ENCODE measurements at regions not wholly inside any gene's neighbourhood (a gene's known extent, or its start where the extent isn't known, plus 50 kb on each side); places are given as distances from the start of the nearest gene placed in this dataset.
"Not testable (repeated sequence)": the region's sequence is repeated elsewhere in the genome, so short reads cannot be mapped to it uniquely, and the experiment has no call there.

- Histone ChIP-seq H3K4me1 (ENCODE audit: insufficient read depth, low read length, poor library complexity, severe bottlenecking) (no peaks in the 10 kb centered on the region), H3K27me3 (ENCODE audit: insufficient read depth, low read length, poor library complexity, severe bottlenecking) (peaks cover 19% of the 10 kb centered on the region), H3K36me3 (ENCODE audit: insufficient read depth, low read length) (no peaks in the 10 kb centered on the region), H3K4me3 (ENCODE audit: low read length, poor library complexity, severe bottlenecking) (no peak overlapping the region), H3K9me2 (replicated peaks; ENCODE audit: low read depth, low read length) (no peaks in the 10 kb centered on the region), H3K9me3 (ENCODE audit: insufficient read depth, low read depth, low read length) (no peaks in the 10 kb centered on the region), H3K9ac (ENCODE audit: low read depth, low read length, poor library complexity, severe bottlenecking) (no peak overlapping the region), H3F3A (ENCODE audit: low read depth) (no peaks in the 10 kb centered on the region), H3K79me2 (ENCODE audit: insufficient read depth, low read length) (no peaks in the 10 kb centered on the region), H4K20me1 (ENCODE audit: insufficient read depth, low read length, poor library complexity, severe bottlenecking) (no peaks in the 10 kb centered on the region), H2AFZ (ENCODE audit: low read length) (no peak overlapping the region), H3K4me2 (ENCODE audit: low read depth, low read length, poor library complexity, severe bottlenecking) (no peak overlapping the region)
- TF ChIP-seq EZH2phosphoT487 (IDR thresholded peaks at IDR 0.05; ENCODE audit: borderline replicate concordance), result no peak
- TF ChIP-seq, protein P1, sequence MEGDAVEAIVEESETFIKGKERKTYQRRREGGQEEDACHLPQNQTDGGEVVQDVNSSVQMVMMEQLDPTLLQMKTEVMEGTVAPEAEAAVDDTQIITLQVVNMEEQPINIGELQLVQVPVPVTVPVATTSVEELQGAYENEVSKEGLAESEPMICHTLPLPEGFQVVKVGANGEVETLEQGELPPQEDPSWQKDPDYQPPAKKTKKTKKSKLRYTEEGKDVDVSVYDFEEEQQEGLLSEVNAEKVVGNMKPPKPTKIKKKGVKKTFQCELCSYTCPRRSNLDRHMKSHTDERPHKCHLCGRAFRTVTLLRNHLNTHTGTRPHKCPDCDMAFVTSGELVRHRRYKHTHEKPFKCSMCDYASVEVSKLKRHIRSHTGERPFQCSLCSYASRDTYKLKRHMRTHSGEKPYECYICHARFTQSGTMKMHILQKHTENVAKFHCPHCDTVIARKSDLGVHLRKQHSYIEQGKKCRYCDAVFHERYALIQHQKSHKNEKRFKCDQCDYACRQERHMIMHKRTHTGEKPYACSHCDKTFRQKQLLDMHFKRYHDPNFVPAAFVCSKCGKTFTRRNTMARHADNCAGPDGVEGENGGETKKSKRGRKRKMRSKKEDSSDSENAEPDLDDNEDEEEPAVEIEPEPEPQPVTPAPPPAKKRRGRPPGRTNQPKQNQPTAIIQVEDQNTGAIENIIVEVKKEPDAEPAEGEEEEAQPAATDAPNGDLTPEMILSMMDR (conservative IDR thresholded peaks at IDR 0.05; ENCODE audit: low read length), result no peak
Observed at GRCh38 chr17:33925649-33926048, 329.4 kb upstream of the CCL2 start.

DNA sequence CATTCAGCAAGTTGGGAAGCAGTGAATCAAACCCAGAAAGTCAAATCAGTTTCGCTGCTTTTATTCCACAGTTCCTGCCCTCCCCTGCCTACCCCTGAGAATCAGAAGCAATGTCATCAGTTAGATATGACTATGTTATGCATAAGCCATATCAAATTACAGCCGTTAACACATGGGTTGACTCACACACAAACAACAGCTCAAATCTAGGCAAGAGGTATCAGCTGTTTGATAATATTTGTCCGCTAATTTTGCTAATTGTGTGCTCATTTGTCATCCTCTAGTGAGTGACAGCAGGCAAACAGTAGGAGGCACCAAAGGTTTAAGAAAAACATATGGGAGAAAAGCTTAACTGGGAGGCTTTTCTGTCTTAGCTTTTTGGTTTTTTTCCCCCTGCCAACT is 327.4 kb upstream of the CCL2 start:
- TF ChIP-seq, protein P1 (conservative IDR thresholded peaks at IDR 0.05; ENCODE audit: low read length), result peak; percentile 84
- no peak for TF ChIP-seq EZH2phosphoT487 (IDR thresholded peaks at IDR 0.05; ENCODE audit: borderline replicate concordance)
- no peaks in the 10 kb centered on the region for H3K4me1 ChIP-seq (ENCODE audit: insufficient read depth, low read length, poor library complexity, severe bottlenecking)
- no peaks in the 10 kb centered on the region for H3F3A ChIP-seq (ENCODE audit: low read depth)
- H3K9me2 ChIP-seq (replicated peaks; ENCODE audit: low read depth, low read length), result no peaks in the 10 kb centered on the region
- no peak overlapping the region for H3K9ac ChIP-seq (ENCODE audit: low read depth, low read length, poor library complexity, severe bottlenecking)
- no peaks in the 10 kb centered on the region for H3K9me3 ChIP-seq (ENCODE audit: insufficient read depth, low read depth, low read length)
- no peak overlapping the region for H3K4me2 ChIP-seq (ENCODE audit: low read depth, low read length, poor library complexity, severe bottlenecking)
- H3K36me3 ChIP-seq (ENCODE audit: insufficient read depth, low read length), result no peaks in the 10 kb centered on the region
- no peaks in the 10 kb centered on the region for H4K20me1 ChIP-seq (ENCODE audit: insufficient read depth, low read length, poor library complexity, severe bottlenecking)
- peaks cover 2% of the 10 kb centered on the region for H3K27me3 ChIP-seq (ENCODE audit: insufficient read depth, low read length, poor library complexity, severe bottlenecking)
- no peak overlapping the region for H2AFZ ChIP-seq (ENCODE audit: low read length)
- no peak overlapping the region for H3K4me3 ChIP-seq (ENCODE audit: low read length, poor library complexity, severe bottlenecking)
- H3K79me2 ChIP-seq (ENCODE audit: insufficient read depth, low read length), result no peaks in the 10 kb centered on the region

DNA sequence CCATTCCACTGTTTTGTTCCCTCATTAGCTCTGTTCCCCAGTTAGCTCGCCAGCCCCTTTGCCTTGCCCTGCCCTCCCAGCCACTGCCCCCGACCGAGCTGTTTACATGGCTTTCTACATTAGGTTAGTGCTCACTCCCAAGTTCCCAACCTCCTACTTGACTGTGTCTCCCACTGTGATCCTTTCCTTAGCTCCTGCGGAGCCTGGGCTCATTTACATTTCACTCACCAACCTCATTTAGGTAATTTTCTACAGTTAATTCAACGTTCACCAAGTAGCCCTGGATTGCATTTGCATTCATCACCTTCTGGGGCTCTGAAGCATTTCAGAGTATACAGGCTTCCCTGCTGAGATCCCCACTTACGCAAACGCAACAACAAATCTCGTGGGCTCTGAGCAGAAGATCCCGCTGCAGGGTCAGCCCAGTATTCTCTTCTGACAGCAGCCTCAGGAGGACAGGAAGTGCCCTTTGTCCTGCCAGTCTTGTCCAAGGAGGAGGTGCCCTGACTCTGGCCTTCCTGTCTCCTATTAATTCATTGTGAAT is 325.8 kb upstream of the CCL2 start:
- TF ChIP-seq, protein P1 (conservative IDR thresholded peaks at IDR 0.05; ENCODE audit: low read length), result no peak
- TF ChIP-seq EZH2phosphoT487 (IDR thresholded peaks at IDR 0.05; ENCODE audit: borderline replicate concordance), result no peak
- Histone ChIP-seq H2AFZ (ENCODE audit: low read length) (no peak overlapping the region), H3K36me3 (ENCODE audit: insufficient read depth, low read length) (no peaks in the 10 kb centered on the region), H3K79me2 (ENCODE audit: insufficient read depth, low read length) (no peaks in the 10 kb centered on the region), H3K9ac (ENCODE audit: low read depth, low read length, poor library complexity, severe bottlenecking) (no peak overlapping the region), H3F3A (ENCODE audit: low read depth) (no peaks in the 10 kb centered on the region), H3K4me1 (ENCODE audit: insufficient read depth, low read length, poor library complexity, severe bottlenecking) (no peaks in the 10 kb centered on the region), H3K4me2 (ENCODE audit: low read depth, low read length, poor library complexity, severe bottlenecking) (no peak overlapping the region), H3K9me2 (replicated peaks; ENCODE audit: low read depth, low read length) (no peaks in the 10 kb centered on the region), H4K20me1 (ENCODE audit: insufficient read depth, low read length, poor library complexity, severe bottlenecking) (no peaks in the 10 kb centered on the region), H3K27me3 (ENCODE audit: insufficient read depth, low read length, poor library complexity, severe bottlenecking) (no peaks in the 10 kb centered on the region), H3K9me3 (ENCODE audit: insufficient read depth, low read depth, low read length) (no peaks in the 10 kb centered on the region), H3K4me3 (ENCODE audit: low read length, poor library complexity, severe bottlenecking) (no peak overlapping the region)

DNA sequence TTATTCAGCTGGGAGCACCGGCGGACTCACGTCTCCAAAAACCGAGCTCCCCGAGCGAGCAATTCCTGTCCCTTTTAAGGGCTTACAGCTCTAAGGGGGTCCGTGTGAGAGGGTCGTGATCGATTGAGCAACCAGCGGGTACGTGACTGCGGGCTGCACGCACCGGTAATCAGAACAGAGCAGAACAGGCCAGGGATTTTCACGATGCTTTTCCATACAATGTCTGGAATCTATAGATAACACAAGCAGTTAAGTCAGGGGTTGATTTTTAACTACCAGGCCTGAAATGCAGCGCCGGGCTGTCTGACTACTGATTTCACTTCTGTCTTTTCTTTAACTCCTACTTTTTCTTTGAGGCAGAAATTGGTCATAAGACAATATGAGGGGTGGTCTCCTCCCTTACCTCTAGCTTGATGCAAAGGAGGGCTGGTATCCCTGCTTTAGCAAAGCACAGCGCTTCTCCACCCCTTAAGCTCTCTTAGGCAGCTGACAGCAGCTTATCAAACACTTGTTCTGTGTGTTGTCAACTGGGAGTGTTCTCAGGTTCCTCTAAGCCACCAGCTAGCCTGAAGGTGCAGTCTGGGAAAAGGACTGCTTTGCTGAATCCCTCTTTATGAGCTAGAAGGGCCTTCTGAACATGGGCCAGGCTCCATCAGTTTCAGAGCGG is 323.8 kb upstream of the CCL2 start:
- H3K4me1 ChIP-seq (ENCODE audit: insufficient read depth, low read length, poor library complexity, severe bottlenecking); H2AFZ ChIP-seq (ENCODE audit: low read length); H3K9me3 ChIP-seq (ENCODE audit: insufficient read depth, low read depth, low read length); H3K9ac ChIP-seq (ENCODE audit: low read depth, low read length, poor library complexity, severe bottlenecking); H3F3A ChIP-seq (ENCODE audit: low read depth); H3K27me3 ChIP-seq (ENCODE audit: insufficient read depth, low read length, poor library complexity, severe bottlenecking); H4K20me1 ChIP-seq (ENCODE audit: insufficient read depth, low read length, poor library complexity, severe bottlenecking); H3K4me2 ChIP-seq (ENCODE audit: low read depth, low read length, poor library complexity, severe bottlenecking); H3K9me2 ChIP-seq (replicated peaks; ENCODE audit: low read depth, low read length); H3K79me2 ChIP-seq (ENCODE audit: insufficient read depth, low read length); H3K4me3 ChIP-seq (ENCODE audit: low read length, poor library complexity, severe bottlenecking); H3K36me3 ChIP-seq (ENCODE audit: insufficient read depth, low read length): not testable (repeated sequence)

All from Loucy (cell line).